Stromal cell of bone marrow (primary cell): ENCODE measurements at regions not wholly inside any gene's neighbourhood (a gene's known extent, or its start where the extent isn't known, plus 50 kb on each side); places are given as distances from the start of the nearest gene placed in this dataset.

ENCODE experiments used
- DNase-seq: peaks from one replicate; pipeline ENCODE4 v3.0.0-alpha.2; 2012; ENCODE audit warnings: low read depth

- DNase-seq = no peak
Observed at GRCh38 chr1:101081496-101082488, 56.2 kb upstream of the DPH5 start.

- no peak for DNase-seq
Observed at GRCh38 chr1:101080859-101081258, 55.3 kb upstream of the DPH5 start.

- DNase-seq = no peak
Observed at GRCh38 chr1:101079341-101079740, 53.8 kb upstream of the DPH5 start.

GRCh38 chr1:101077849-101078248 lies 52.3 kb upstream of the DPH5 start:
- no peak for DNase-seq

GRCh38 chr1:101075926-101076325 lies 50.3 kb upstream of the DPH5 start:
- no peak for DNase-seq
